DMS 273 (cell line): ENCODE measurements at regions not wholly inside any gene's neighbourhood (a gene's known extent, or its start where the extent isn't known, plus 50 kb on each side); places are given as distances from the start of the nearest gene placed in this dataset.
"Not testable (repeated sequence)": the region's sequence is repeated elsewhere in the genome, so short reads cannot be mapped to it uniquely, and the experiment has no call there.

Source experiments
- DNase-seq: peaks from one replicate; lab custom pipeline; 2025; ENCODE audit not compliant: unreplicated experiment; lab: John Stamatoyannopoulos, UW

DNA sequence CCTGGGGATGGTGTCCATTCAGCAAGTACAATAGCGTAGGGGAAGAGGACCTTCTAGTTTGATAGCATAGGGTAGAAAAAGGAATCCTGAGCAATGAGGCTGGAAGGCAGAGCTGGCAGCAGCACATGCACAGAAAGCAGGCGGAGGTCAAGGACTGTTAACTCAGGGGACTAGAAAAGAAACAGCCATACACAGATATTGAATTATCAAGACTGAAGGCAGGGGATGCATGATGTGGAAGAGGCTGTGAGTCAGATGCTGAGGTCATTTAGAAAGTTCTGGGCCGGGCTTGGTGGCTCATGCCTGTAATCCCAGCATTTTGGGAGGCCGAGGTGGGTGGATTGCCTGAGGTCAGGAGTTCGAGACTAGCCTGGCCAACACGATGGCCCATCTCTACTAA, 65.6 kb downstream of the OPTC start:
- no peak for DNase-seq

- DNase-seq: not testable (repeated sequence)
These were observed 64.9 kb upstream of the ATP2B4 start for GRCh38 chr1:203561761-203562160.

DNA sequence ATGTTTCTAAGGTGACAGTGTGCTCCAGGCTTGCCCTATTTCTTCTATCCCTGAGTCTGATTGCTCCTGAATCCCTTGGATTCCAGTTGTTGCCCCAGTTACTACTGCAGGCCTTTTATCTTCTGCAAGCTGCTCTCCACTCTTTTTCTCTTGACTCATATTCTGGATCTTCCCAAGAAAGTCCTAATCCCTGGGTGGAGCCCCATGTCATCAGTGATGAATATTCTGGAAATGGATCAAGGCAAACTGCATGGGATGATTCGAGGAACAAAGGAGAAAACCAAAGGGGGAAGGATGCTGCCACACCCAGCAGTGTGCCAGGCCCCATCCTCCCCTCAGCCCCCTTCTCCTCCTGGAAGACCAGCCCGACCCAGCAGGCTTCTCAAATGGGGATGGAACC, 63.3 kb upstream of the ATP2B4 start:
- no peak for DNase-seq

- no peak for DNase-seq
These were observed 62.6 kb upstream of the ATP2B4 start for GRCh38 chr1:203564024-203564423.

DNA sequence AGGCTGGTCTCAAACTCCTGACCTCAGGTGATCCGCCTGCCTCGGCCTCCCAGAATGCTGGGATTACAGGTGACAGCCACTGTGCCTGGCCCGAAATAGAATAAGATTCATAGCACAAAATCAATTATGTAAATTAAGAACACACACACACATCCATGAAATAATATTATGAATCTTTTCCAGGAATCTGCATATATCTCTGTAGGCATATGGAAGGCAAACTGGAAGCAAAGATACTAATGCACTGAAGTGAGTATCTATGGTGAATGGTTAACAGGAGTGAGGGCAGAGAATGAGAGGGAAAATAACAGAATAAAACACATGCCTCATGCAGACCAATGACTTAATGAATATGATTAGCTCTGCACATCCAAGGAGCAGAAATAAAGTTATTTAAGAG, 61.6 kb upstream of the ATP2B4 start:
- no peak for DNase-seq

DNA sequence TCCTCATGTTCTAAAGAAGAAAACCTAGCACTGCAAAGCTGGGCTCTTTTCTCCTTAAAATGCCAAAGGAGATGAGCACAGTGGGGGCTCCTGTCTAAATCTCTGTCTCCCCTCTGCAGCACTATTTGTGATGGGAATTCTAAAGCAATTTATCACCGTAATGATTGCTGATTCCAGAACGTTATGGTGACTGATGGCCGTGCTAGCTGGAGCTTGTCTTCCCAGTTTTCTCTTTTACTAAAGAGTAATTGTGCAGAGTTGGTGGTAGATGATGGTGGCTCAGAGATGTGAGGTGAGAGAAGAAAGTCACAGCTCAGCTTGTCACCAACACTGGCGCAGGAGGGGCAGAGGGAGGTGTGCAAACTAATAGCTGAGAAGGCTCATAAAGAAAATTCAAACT, 60.7 kb upstream of the ATP2B4 start:
- DNase-seq: no peak

DNA sequence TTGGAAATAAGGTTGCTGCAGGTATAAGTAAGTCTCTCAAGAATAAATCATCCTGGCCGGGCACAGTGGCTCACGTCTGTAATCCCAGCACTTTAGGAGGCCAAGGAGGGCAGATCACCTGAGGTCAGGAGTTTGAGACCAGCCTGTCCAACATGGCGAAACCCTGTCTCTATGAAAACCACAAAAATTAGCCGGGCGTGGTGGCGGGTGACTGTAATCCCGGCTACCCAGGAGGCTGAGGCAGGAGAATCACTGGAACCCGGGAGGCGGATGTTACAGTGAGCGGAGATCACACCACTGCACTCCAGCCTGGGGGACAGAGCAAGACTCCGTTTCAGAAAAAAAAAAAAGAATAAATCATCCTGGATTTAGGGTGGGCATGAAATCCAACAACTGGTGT, 59.7 kb upstream of the ATP2B4 start:
- not testable (repeated sequence) for DNase-seq

GRCh38 chr1:203567596-203567995, 59.0 kb upstream of the ATP2B4 start:
- DNase-seq: peak; percentile 53

GRCh38 chr1:203569490-203570318, 56.9 kb upstream of the ATP2B4 start:
- DNase-seq: no peak

DNA sequence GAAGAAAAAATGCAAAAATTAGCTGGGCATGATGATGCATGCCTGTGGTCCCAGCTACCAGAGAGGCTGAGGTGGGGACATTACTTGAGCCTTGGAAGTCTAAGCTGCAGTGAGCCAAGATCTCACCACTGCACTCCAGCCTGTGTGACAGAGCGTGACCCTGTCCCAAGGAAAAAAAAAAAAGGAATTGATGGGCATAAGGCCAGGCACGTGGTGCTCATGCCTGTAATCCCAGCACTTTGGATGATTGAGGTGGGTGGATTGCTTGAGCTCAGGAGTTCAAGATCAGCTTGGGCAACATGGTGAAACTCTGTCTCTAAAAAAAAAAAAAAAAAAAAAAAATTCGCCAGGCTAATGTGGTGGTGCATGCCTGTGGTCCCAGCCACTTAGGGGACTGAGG, 55.8 kb upstream of the ATP2B4 start:
- DNase-seq: no peak

DNA sequence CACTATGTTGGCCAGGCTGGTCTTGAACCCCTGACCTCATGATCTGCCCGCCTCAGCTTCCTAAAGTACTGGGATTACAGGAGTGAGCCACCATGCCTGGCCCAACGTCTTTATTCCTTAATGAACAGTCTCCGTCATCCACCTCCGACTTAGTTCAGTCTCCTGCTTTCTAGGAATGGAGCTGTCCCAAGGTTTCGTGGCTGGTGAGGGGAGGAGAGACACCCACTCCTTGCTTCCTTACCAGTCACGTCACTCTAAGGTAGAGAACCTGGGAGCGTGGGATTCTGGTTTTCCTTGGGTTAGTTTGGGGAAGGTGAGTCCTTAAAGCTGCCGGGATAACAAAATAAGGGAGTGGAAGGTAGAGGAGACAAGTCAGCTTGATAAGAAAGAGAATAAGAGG, 55.0 kb upstream of the ATP2B4 start:
- no peak for DNase-seq

DNA sequence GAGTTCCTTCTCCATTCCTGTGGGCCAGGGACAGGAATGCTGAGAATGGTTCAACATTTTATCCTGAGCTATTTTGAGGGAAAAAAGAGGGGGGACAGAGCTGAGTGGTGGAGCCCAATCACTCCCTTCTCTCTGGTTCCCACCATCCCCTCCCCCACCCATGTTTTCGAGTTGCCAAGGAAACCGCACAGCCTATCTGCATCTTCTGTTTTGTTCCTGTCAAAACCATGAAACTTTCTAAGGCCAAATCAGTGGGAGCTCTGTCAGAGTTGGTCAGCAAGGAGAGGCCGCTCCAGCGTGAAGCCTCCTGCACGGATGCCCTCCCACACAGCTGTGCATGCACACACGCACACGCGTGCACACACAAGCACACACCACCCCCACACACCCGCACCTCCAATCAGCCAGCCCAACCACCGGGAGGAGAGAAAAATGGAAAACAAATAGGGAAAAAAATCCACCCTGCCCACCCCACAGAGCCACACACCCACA, 54.5 kb upstream of the ATP2B4 start:
- no peak for DNase-seq

GRCh38 chr1:203573730-203574129, 52.9 kb upstream of the ATP2B4 start:
- DNase-seq: no peak
